ENCODE measurements at regions not wholly inside any gene's neighbourhood (a gene's known extent, or its start where the extent isn't known, plus 50 kb on each side); places are given as distances from the start of the nearest gene placed in this dataset.

DNA sequence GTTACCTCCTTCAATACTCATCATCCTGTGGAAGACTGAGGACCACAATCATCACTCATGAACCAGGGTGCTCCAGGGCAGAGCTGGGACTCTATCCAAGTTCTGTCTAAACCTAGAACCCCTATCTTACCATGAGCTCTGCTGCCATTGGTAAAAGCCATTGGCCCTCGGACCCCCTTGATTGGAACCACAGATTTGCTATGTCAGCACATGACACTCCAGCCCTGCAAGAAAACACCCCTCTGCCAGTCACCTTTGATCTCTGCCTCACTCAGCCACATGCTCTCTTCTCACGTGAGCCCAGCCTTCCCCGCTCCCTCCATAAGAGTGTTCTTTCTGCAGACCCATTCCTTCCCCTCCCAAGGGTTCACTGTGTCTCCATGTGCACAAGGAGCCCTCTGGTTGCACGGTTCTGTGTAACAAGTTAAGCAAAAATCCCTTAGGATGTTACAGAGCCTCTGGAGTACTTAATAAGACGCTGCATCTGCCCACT, 468.8 kb upstream of the DYNLRB2 start:
- FAIRE-seq = no peak

DNA sequence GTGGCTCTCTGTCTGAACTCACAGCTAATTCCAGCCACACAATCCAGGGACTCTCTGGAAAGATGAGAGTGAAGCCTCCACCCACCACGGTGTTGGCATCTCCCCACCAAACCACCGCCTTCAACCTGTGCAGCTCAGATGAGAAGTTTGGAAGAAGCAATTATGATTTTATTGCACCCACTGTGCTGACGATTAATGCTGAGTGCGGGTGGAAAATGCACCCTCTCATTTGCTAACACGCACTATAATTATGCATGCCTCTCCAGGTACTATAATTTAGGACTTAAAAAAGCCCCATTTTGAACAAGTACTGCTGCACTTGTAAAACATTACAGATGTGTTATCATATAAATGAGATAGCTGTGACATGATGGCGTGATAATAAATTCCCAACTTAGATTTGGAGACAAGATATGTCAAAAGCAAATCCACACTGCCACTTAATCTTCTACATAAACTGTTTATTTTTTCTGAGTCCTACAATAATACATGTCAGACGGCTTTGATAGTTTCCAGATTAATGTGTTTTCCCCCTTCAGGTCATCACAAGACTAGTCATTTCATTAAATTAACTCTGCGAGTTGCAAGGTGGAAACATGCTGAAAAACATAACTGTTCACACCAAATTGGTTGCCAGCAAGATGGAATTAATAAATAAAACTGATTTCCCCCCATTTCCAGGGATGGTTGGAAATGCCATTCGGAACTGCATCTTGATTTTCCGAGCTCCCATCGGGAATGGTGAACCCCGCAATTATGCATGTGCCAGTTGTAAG, 466.5 kb upstream of the MAF start:
- FAIRE-seq = no peak

DNA sequence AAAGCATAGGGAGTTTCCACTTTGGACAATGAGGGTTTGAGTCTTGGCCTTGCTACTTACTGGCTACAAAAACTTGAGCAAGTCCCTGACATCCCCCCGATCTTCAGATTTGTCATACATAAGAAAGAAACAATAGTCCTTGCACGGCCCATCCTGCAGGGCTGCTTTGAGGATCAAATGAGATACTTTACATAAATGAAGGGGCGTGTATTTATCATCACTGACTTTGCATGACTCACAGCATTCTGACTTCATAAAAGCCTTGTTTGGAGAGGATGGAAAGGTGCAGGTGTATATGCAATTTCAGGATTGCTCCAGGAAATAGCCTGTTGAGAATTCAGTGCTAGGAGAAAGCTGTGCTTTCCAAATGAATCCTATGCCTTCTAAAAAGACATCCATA, 465.0 kb upstream of the MAF start:
- no peak for FAIRE-seq

DNA sequence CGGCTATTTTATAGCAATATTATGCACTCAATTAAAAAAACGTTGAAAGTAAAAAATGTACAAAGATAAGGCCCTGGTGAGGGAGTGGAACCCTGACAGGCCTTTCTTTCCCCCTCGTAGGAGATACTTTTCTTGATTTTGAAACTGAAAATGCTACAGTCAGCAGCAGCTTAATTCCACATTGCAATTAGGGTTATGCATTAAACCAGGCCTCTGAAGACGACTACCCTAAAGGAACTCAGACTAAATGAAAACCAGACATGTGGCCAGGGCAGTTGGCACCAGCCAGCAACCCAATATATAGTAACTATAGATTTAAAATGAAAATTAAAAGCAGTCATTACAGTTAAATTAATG, 463.2 kb upstream of the MAF start:
- FAIRE-seq = no peak

DNA sequence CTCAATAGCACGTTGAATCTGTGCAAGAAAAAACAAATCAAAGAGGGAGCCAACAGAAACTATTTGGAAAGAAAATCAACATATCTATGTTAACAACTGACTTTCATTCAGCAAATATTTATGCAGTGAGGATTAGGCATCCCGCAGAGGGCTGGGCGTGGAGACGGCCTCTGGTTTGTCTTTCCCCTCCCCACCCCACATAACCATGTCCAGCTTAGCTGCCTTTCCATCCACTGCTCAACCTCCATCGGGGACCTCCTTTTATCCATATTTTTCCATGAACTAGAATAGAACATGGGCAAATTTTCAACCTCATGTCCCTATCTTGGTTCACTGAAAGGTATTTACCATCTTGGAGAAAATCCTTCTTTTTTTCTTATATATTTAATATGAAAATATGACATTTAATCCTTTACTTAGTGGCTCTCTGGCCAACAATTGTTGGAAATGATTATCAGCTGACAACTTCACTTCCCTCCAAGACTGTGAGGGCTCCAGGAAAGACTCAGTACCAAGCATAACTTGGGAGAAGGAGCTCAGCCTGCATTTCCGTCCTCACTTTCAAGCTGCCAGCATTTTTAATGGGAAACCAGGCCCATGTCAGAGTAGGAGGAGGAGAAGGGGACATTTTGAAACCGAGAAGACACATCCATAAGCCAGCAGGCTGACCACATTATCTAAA, 462.6 kb upstream of the MAF start:
- no peak for FAIRE-seq

DNA sequence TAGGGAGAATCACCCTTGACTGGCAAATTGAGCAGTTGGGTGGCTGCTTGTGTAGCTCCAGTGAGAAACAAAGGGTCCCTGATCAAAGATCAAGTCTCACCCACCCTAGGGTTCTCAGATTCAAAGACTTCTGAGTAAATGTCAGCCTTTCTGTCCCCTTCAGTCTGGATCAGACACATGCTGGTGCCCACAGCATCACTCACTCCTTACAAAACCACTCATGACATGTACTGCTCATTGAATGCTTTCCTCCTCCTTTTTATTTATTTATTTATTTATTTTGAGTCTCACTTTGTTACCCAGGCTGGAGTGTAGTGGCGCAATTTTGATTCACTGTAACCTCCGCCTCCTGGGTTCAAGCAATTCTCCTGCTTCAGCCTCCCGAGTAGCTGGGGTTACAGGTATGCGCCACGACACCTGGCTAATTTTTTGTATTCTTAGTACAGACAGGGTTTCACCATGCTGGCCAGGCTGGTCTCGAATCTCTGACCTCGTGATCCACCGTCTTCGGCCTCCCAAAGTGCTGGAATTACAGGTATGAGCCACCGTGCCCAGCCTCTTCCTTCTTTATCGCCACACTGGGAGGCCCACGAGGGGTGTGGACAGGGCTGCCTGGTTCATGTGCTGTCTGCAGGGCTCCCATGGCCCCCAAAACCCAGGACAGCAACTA, 462.0 kb upstream of the MAF start:
- no peak for FAIRE-seq

DNA sequence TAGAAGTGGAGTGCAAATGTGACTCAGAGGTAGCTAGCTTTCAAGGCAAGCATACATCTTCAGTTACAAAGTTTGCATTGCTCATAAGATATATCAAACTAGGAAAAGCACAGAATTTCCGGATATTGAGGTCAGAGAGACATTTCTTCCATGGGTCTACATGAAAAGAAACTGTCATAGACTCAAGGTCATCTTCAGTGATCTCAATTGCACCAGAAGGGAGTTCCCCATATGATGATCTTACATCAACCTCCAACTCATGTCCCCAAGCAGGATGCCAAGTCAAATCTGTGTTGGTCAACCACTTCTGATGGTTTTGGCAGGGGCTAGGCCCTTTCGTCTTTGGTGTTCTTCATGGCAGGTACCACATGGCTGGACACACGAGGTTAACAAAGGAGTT, 459.9 kb upstream of the MAF start:
- FAIRE-seq = no peak

DNA sequence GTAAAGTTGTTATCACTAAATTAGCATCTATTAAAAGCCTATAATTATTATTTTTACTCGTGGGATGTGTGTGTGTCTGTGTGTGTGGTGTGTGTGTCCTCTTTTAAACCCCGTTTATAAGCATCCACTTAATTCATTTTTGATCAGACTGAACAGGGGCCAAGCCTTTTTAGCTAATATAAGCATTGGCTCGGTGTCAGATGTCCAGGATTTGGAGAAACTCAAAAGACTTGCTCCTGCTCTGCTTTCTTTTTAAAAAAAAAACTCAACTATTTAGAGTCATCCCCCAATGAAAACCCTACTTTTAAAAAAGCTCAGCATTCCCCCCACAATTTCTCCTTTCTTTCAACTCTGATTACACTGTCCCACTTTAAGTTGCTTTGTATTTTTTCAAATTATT, 459.3 kb upstream of the MAF start:
- FAIRE-seq = no peak

DNA sequence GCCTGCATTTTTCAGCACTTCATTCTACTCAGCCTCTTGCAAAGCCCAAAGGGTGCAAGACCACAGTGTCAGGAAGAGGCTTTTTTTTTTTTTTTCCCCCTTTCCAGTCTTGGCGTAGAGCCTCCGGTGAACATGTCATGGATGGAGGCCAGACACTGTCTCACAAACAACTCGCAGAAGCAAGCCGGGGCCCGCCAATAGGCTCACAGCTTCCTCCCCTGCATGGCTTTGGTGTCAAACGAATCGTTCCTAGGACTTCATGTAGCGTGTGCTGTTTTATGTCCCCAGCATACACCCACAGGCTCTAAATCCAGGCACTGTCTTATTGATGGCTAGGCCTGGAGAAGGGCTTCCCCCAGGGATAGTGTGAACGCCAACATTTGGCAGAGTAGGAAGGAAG, 457.7 kb upstream of the MAF start:
- FAIRE-seq = no peak

DNA sequence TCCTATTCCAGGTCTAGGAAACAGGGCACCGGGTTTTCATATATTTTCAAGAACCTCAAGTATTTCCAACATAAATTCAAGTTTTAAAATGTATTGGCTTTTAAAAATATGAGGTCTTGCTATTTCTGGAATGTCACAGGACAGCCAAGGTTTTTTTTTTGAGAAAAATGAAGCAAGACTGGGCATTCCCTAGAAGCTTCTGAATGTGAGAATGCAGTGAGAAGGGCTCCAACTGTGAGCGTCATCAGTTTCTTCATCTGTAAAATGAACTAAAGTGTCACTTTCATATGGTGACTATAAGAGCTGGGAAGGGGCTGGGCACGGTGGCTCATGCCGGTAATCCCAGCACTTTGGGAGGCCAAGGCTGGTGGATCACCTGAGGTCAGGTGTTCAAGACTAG, 455.8 kb upstream of the MAF start:
- no peak for FAIRE-seq

DNA sequence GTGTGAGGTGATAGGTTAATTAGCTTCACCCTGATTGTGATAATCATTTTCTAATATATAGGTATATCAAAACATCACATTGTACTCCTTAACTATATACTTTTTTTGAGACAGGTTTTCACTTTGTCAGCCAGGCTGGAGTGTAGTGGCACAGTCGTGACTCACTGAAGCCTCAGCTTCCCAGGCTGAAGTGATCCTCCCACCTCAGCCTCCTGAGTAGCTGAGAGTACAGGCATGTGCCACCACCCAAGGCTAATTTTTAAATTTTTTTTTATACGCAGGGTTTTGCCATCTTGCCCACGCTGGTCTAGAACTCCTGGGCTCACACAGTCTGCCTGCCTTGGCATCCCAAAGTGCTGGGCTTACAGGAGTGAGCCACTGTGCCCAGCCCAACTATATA, 455.3 kb upstream of the MAF start:
- no peak for FAIRE-seq

DNA sequence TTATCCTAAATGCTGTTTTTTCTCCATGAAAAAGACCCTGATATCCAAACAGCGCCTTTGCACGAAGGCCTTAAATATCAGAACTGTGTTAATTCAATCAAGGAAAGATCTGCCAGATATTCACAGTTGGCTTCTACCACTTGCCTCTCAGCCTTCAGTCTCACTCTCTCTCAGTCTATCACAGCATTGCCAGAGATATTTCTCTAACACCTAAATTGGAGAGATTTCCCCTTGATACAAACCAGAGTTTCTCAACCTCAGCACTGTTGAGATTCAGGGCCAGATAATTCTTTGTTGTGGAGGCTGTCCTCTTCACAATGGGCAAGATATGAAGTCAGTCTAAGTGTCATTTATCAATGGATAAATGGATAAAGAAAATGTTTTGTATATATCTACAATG, 454.1 kb upstream of the MAF start:
- no peak for FAIRE-seq

DNA sequence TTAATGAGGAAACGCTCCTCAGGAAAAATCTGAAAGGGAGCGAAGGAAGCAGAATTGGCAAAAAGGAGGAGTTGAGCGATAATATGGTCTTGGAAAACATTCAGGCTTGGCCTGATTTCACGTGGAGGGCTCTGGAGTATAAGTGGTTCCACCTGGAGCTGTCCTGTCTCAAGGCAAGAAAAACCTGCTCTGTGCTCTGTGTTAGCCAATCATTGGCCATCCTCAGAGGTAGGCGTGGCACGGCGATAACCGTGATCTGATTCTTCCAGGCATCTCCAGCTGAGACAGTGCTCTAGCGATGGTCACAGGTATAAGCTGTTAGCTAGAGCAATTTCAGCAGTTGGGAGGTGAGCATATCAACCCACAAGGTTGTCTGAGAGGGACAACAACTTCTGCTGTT, 450.5 kb upstream of the MAF start:
- no peak for FAIRE-seq

DNA sequence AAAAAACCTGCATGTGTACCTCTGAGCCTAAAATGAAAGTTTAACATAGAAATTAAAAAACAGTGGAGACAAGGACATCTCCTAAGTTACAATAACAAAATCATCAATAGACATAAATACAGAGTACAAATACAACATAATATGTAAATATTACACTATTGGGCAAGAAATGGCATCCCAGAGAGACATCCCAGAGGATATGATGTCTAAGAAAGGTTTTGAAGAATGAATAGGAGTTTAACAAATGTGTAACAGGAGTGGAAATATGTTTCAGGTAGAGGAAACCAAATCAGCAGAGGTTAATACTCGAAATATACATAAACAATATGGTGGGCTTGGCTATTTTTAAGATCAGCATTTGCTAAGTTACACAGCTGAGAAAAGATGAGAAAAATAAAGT, 447.7 kb upstream of the MAF start:
- no peak for FAIRE-seq

DNA sequence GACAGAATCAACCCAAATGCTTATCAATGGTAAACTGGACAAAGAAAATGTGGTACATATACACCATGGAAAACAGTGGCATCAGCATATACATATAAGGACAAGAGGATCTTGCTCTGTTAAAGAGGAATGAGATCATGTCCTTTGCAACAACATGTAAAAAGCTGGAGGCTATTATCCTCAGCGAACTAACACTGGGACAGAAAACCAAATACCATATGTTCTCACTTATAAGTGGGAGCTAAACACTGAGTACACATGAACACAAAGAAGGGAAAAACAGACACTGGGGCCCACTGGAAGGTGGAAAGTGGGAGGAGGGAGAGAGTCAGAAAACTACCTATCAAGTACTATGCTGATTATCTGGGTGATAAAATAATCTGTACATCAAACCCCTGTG, 447.3 kb upstream of the MAF start:
- no peak for FAIRE-seq

DNA sequence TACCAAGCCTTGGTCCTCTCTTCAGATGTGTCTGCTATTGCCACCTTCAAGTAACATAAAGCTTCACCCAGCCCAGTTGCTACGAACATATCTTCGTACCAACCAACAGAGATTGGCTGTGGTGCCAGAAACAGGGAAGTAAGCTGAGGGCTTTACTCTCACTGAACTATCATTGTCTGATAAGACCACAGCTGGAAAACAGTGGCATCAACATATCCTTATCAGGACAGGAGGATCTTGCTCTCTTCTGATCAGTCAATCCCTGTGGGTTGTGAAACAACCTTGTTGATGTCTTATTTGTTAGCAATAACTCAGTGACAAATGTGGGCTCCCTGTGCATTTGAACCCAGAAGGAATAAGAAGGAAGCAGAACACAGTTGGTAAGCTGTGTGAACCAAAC, 446.3 kb upstream of the MAF start:
- no peak for FAIRE-seq

DNA sequence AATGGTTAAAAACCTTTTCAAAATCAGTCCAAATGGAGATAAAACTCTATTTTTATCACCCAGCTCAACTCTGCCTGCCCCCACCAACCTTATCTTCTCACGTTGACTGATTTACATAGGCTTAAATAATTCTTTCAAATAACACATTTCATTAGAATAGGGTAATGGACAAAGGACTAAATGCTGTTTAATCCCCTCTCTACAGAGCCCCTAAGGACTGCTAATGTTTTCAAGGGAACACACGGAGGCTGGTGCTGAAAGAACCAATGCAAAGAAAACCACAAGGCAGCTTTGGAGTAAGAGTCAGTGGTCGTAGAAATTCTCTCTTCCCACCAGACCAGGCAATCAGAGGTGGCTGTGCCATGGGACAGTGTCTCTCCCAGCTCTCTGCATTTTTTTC, 445.7 kb upstream of the MAF start:
- FAIRE-seq = no peak

DNA sequence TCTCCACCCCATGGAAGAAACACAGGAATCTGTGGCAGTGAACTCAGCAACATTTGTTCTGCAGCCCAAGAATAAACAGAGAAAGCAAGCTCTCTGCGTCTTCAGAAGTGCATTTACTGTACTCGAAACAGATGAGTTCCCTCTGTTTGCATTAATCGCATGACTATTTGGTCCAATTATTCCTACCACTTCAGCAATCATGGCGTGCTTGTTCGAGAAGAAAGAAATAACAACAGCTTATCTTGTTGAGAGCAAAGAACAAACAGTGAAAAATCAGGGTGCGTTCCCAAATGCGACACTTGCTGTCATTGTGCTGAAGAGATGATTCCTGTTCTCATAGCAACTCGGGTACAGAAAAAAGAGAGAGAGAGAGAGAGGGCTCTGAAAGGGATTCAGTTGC, 445.3 kb upstream of the MAF start:
- FAIRE-seq = no peak

DNA sequence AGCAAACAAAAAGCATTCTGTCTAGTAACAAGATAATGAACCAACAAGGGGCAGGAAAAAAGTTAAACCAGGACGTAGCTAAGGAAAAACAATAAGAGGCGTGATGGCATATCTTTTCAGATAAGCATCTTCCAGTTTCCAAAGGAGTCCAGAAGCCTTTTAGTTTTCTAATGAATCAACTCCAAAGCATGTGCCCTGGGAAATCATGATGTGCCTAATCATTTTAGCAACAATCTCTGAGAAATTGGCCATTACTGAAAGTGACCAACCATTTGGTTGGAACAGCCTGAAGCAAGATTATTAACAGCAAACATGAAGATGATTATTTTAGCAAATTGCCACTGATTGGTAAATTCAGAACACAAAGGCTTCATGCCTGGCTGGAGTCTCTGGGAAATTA, 440.9 kb upstream of the MAF start:
- no peak for FAIRE-seq

DNA sequence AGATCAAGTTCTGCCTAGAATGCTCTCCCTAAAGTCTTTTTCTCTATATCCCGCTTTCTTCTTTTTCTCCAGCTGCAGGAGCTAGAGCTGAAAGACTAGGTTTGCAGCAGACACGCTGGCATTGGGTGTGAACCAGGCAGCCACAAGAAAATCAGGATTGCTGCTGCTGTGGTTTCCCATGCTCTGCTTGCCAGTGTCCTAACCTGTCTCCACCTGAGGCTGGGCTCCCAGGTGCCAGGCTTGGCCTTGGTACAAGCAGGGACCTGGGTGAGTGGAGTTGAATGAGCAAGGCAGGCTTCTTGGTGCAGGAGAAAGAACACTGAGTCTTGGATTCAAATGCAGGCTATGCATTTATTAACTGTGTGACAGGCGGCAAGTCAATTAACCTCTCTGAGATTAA, 440.3 kb upstream of the MAF start:
- FAIRE-seq = no peak

DNA sequence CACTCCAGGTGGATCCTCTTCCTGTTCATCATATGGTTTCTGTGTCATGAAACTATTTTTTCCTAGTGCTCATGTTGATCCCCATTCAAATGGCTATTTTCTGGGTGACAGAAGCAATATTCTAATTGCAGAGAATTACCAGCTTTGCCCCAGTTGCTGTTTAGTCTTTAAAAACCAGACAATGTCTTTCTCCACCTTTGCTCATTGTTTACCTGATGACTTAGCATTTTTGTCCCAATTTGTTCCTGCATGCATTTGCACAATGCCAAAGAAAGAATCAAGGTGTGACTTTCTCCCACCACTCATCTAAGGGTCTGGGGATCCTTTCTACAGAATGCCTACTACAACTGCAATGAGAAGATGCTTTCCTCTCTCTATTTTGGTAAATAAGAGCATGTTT, 439.9 kb upstream of the MAF start:
- no peak for FAIRE-seq

DNA sequence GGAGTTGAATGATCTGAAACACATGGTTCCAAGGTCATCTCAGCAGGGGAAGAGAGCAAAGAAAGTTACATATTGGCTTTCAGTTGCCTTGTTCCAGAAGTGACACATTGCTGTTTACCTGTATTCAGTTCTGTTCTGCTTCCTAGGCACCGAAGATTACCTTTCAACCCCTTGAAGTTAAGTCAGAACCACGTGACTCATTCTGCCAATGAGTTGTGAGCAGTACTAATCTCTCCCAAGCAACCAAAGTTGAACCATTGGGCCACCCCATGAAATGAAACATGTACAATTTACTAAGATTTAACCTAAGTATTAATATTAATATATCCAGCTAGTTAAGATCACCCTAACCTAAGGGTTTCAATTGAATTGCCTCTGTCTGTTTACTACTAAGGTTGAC, 439.2 kb upstream of the MAF start:
- FAIRE-seq = no peak

DNA sequence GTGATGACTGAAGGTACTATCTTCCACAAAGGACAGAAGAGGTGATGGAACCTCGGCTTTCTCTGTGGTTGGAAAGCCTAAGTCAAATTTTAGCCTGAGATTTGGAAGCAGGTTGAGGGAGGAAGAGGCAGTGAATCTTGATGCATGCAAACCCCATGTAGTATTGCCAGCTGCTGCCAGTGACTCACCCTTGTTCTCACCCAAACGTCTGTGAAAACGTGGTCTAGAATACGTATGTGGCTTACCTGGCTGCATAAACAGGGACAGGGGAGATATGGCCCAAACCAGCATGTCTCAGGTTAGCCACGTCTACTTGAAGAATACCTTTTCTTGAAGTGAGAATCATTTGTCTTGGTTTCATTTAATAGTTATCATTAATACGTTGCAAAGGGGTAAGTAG, 438.0 kb upstream of the MAF start:
- FAIRE-seq = no peak

DNA sequence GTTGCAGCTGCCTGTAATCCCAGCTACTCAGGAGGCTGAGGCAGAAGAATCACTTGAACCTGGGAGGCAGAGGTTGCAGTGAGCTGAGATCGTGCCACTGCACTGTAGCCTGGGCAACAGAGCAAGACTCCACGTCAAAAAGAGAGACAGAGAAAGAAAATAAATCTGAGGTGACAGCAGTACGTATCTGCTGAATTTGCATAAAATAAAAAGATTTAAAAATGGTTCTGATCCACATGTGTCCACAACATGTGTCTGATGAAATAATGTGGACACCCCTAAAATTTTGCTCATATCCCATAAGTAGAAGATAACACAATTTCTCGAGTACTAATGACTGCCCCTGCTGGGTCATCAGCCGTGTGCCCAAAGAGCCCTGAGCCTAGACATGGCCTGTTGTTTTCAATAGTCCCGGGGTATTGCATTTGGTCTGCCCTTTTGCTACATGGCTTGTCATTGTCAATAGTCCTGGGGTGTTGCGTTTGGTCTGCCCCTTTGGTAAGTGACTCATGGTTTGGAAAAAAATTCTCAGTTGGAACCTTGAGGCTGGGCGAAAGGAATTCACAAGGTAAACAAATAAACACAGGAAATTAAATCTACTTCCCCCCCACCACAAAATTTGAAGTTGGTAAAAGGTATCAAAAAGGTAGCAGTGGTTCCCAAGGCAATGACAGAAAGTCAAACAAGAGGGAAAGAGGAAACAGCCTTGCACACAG, 434.6 kb upstream of the MAF start:
- no peak for FAIRE-seq
